HepG2 (cell line): ENCODE measurements at regions not wholly inside any gene's neighbourhood (a gene's known extent, or its start where the extent isn't known, plus 50 kb on each side); places are given as distances from the start of the nearest gene placed in this dataset.

Source experiments
- ATAC-seq: fragments of 200-7000 bp; cut with Tn5 transposase; 3 replicates; pipeline ENCODE4 v1.9.1; 2020; ENCODE audit warnings: mild to moderate bottlenecking, moderate library complexity
- BruUV-seq: library from RNA; stranded (reverse); fragments of 400-500 nt; replicated peaks from 2 replicates; lab custom pipeline; 2021; lab: Mats Ljungman, UMichigan
- CTCF ChIA-PET: fragments of 300-600 bp; formaldehyde crosslinking; extraction: SDS; loops from one replicate; lab custom pipeline; 2021; ENCODE audit warnings: low total read pairs, inconsistent platforms, low intra/inter-chr PET ratio; lab: Yijun Ruan, JAX
- POLR2A ChIA-PET: fragments of 350-600 bp; sonication (Branson Sonifier 250); formaldehyde crosslinking; loops from one replicate; lab custom pipeline; 2020; ENCODE audit warnings: antibody characterized with exemption, inconsistent platforms; lab: Yijun Ruan, JAX
- DNase-seq: peaks from one replicate; pipeline ENCODE4 v3.0.0-alpha.2; 2015; ENCODE audit warnings: low spot score
- FAIRE-seq: peaks from 3 replicates; lab custom pipeline; 2011; peaks lifted over from hg19 to GRCh38; lab: Jason Lieb, UNC
- H2AFZ ChIP-seq: one replicate; pipeline ENCODE4 v1.6.1; 2011; ENCODE audit warnings: low read length, inconsistent platforms
- H3K27ac ChIP-seq: fragments of 300-600 bp; 3 replicates; pipeline ENCODE4 v1.8.0; 2011; ENCODE audit warnings: mixed run types, mild to moderate bottlenecking, mixed read lengths, low read length, inconsistent platforms; ENCODE audit not compliant: insufficient read depth; ENCODE audit errors: extremely low read length
- H3K27me3 ChIP-seq, 2 experiments: fragments of 200-600 bp in 1 of 2; 2 replicates in 1 of 2; 3 replicates in 1 of 2; pipeline versions ENCODE4 v1.6.0 to v1.8.0; 2011; ENCODE audit warnings: low read length in 2 of 2, mild to moderate bottlenecking in 2 of 2, moderate library complexity in 2 of 2, inconsistent platforms in 1 of 2; ENCODE audit not compliant: insufficient read depth in 2 of 2, control insufficient read depth in 1 of 2
- H3K36me3 ChIP-seq, 2 experiments: fragments of 200-600 bp in 1 of 2; replicated peaks in 1 of 2; 2 replicates in 1 of 2; 3 replicates in 1 of 2; pipeline versions ENCODE4 v1.5.1 to v1.8.0; 2011; ENCODE audit warnings: low read length in 2 of 2, inconsistent platforms in 1 of 2; ENCODE audit not compliant: insufficient read depth in 2 of 2, control insufficient read depth in 1 of 2
- H3K4me1 ChIP-seq: 2 replicates; pipeline ENCODE4 v1.5.1; 2012; ENCODE audit warnings: low read length, inconsistent platforms; ENCODE audit not compliant: insufficient read depth
- H3K4me2 ChIP-seq: 2 replicates; pipeline ENCODE4 v1.6.0; 2011; ENCODE audit warnings: low read depth, low read length, inconsistent platforms
- H3K4me3 ChIP-seq, 3 experiments: fragments of 200-600 bp in 1 of 3; sonication (generic), shearing (Covaris generic) in 1 of 3; replicated peaks in 1 of 3; 2 replicates each; pipeline ENCODE4 v1.5.1; 2011 to 2016; ENCODE audit warnings: low read length in 3 of 3, inconsistent platforms in 2 of 3, low read depth in 2 of 3, mild to moderate bottlenecking in 2 of 3, control low read depth in 1 of 3, mixed read lengths in 1 of 3; ENCODE audit not compliant: insufficient read depth in 1 of 3
- H3K79me2 ChIP-seq: one replicate; pipeline ENCODE4 v1.6.1; 2011; ENCODE audit warnings: low read length, inconsistent platforms; ENCODE audit not compliant: insufficient read depth
- H3K9ac ChIP-seq: 2 replicates; pipeline ENCODE4 v1.6.0; 2011; ENCODE audit warnings: mild to moderate bottlenecking, low read depth, low read length, inconsistent platforms; ENCODE audit not compliant: insufficient read depth
- H3K9me3 ChIP-seq: 2 replicates; pipeline ENCODE4 v1.5.1; 2012; ENCODE audit warnings: mild to moderate bottlenecking, low read length
- H4K20me1 ChIP-seq: 2 replicates; pipeline ENCODE4 v1.6.0; 2011; ENCODE audit warnings: inconsistent platforms, mild to moderate bottlenecking, low read length, moderate library complexity; ENCODE audit not compliant: insufficient read depth
- CBX1 ChIP-seq: IDR thresholded peaks from one replicate; pipeline ENCODE4 v1.6.1; 2016; ENCODE audit warnings: antibody characterized with exemption, low read depth
- CCDC6 ChIP-seq: sonication (generic); formaldehyde crosslinking; IDR thresholded peaks from 2 replicates; pipeline ENCODE4 v1.8.1; 2022; ENCODE audit warnings: mild to moderate bottlenecking, missing genetic modification reagents, moderate library complexity
- JDP2 ChIP-seq: sonication (generic); formaldehyde crosslinking; IDR thresholded peaks from 2 replicates; pipeline ENCODE4 v1.8.1; 2022; ENCODE audit warnings: missing genetic modification reagents, borderline replicate concordance
- MED13 ChIP-seq: sonication (generic); formaldehyde crosslinking; IDR thresholded peaks from 2 replicates; pipeline ENCODE4 v1.5.0; 2020; ENCODE audit warnings: missing genetic modification reagents
- NKX3-1 ChIP-seq: sonication (generic); formaldehyde crosslinking; IDR thresholded peaks from 2 replicates; pipeline ENCODE4 v1.5.0; 2020; ENCODE audit warnings: missing genetic modification reagents
- SAFB2 ChIP-seq: sonication (generic); formaldehyde crosslinking; IDR thresholded peaks from 2 replicates; pipeline ENCODE4 v1.5.1; 2020; ENCODE audit warnings: missing genetic modification reagents, low read depth, mild to moderate bottlenecking, borderline replicate concordance
- U2AF1 ChIP-seq: fragments of 200-400 bp; formaldehyde crosslinking; optimal IDR thresholded peaks from 2 replicates; pipeline ENCODE3; 2017; ENCODE audit warnings: mild to moderate bottlenecking, low read depth, low read length
- ZBTB25 ChIP-seq: IDR thresholded peaks from 2 replicates; pipeline ENCODE4 v1.6.1; 2018; ENCODE audit warnings: missing genetic modification reagents
- ZFP37 ChIP-seq: sonication (generic); formaldehyde crosslinking; IDR thresholded peaks from 2 replicates; pipeline ENCODE4 v1.4.0; 2020; ENCODE audit warnings: missing genetic modification reagents, borderline replicate concordance
- ZNF660 ChIP-seq: sonication (generic); formaldehyde crosslinking; IDR thresholded peaks from 2 replicates; pipeline ENCODE4 v1.5.1; 2020; ENCODE audit warnings: mild to moderate bottlenecking, low read depth, missing genetic modification reagents, borderline replicate concordance
- ZNF713 ChIP-seq: sonication (generic); formaldehyde crosslinking; IDR thresholded peaks from 2 replicates; pipeline ENCODE4 v1.4.0; 2020; ENCODE audit warnings: mild to moderate bottlenecking, missing genetic modification reagents
- WGBS: methylation state at CpG from one replicate; pipeline ENCODE4 v1.1.6; 2017; ENCODE audit warnings: low lambda C conversion rate; 5-methylcytosine and 5-hydroxymethylcytosine counted together
- in situ Hi-C: cut with HindIII; loops from 2 replicates; pipeline ENCODE4 v1.10.0; 2017; ENCODE audit warnings: low pct_unique_long_range_greater_than_20kb; ENCODE audit not compliant: extremely low pct_ligation_motif_present
- intact Hi-C: fragments of 100-400 bp; cut with micrococcal nuclease; formaldehyde crosslinking; loops from one replicate; pipeline ENCODE4 v1.10.0; 2022; ENCODE audit not compliant: unreplicated experiment
- TF ChIP-seq, protein P1 (sequence below): IDR thresholded peaks from 2 replicates; pipeline ENCODE4 v1.6.1; 2012; ENCODE audit warnings: low read depth, low read length, improper control_type of control experiment

- no peak overlapping the region for H3K27ac ChIP-seq
- ATAC-seq (no peak), DNase-seq (no peak), FAIRE-seq (no peak)
- no peak overlapping the region for H2AFZ ChIP-seq
- no peaks in the 10 kb centered on the region for H3K36me3 ChIP-seq
- no peaks in the 10 kb centered on the region for H3K4me1 ChIP-seq
- peaks cover 0 to 19% of the 10 kb centered on the region in 2 experiments; a peak in 4 of 5 replicates for H3K27me3 ChIP-seq
- H3K4me3 ChIP-seq = no peak overlapping the region
- no peaks in the 10 kb centered on the region for H3K79me2 ChIP-seq
- H3K9me3 ChIP-seq = no peaks in the 10 kb centered on the region
- no peak for TF ChIP-seq JDP2
- no peak for TF ChIP-seq NKX3-1 (CRISPR knock-in tag)
- no peak for TF ChIP-seq ZNF660 (CRISPR knock-in tag)
- TF ChIP-seq SAFB2 (CRISPR knock-in tag) = no peak
- no peak for TF ChIP-seq ZFP37 (CRISPR knock-in tag)
- no peak for TF ChIP-seq CCDC6 (CRISPR knock-in tag)
- TF ChIP-seq U2AF1 = no peak
- no peak for TF ChIP-seq ZNF713
- no peak for TF ChIP-seq ZBTB25 (CRISPR knock-in tag)
- no peak for TF ChIP-seq CBX1
- TF ChIP-seq, protein P1, sequence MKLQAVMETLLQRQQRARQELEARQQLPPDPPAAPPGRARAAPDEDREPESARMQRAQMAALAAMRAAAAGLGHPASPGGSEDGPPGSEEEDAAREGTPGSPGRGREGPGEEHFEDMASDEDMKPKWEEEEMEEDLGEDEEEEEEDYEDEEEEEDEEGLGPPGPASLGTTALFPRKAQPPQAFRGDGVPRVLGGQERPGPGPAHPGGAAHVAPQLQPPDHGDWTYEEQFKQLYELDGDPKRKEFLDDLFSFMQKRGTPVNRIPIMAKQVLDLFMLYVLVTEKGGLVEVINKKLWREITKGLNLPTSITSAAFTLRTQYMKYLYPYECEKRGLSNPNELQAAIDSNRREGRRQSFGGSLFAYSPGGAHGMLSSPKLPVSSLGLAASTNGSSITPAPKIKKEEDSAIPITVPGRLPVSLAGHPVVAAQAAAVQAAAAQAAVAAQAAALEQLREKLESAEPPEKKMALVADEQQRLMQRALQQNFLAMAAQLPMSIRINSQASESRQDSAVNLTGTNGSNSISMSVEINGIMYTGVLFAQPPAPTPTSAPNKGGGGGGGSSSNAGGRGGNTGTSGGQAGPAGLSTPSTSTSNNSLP = no peak
- no peak for TF ChIP-seq MED13
- TF ChIP-seq, all 625 proteins: peak for 0
- Histone ChIP-seq H4K20me1 (no peaks in the 10 kb centered on the region), H3K4me2 (no peak overlapping the region), H3K9ac (no peak overlapping the region)
- CTCF ChIA-PET = no interaction called here
- POLR2A ChIA-PET = no interaction called here
- intact Hi-C loops = no loop called here
- 55% methylated on average over 7 of the region's 7 CpGs for WGBS
- in situ Hi-C loops = no loop called here
- no TSS peak for BruUV-seq
Observed at GRCh38 chr13:95440441-95441088, 112.0 kb upstream of the CLDN10 start.
